Vagina (tissue), 2 donors: ENCODE measurements at regions not wholly inside any gene's neighbourhood (a gene's known extent, or its start where the extent isn't known, plus 50 kb on each side); places are given as distances from the start of the nearest gene placed in this dataset.

Experiments
- CTCF ChIP-seq, 3 experiments: fragments of 450-650 bp in 2 of 3; fragments of 200-600 bp in 1 of 3; sonication (generic) in 1 of 3; IDR thresholded peaks; one replicate each; pipeline ENCODE4 v1.5.1; 2017 to 2019; ENCODE audit warnings: antibody characterized with exemption in 3 of 3, mild to moderate bottlenecking in 2 of 3, moderate library complexity in 2 of 3
- POLR2A ChIP-seq, 2 donors: fragments of 450-650 bp; IDR thresholded peaks; one replicate each; pipeline ENCODE4 v1.6.1; 2017; ENCODE audit warnings: antibody characterized with exemption in 2 of 2, mild to moderate bottlenecking in 2 of 2, moderate library complexity in 2 of 2

GRCh38 chr21:18147678-18148077 is 97.0 kb upstream of the CHODL start:
- TF ChIP-seq CTCF (IDR thresholded peaks at IDR 0.05) = no peak
- no peak for TF ChIP-seq POLR2A (IDR thresholded peaks at IDR 0.05)
